Prostate gland (tissue), 2 donors: ENCODE measurements at regions not wholly inside any gene's neighbourhood (a gene's known extent, or its start where the extent isn't known, plus 50 kb on each side); places are given as distances from the start of the nearest gene placed in this dataset.

Experiments
- CTCF ChIP-seq, 4 experiments: fragments of 200-600 bp in 2 of 4; fragments of 450-650 bp in 2 of 4; sonication (generic) in 2 of 4; IDR thresholded peaks; 1 replicate in 3 of 4; 2 replicates in 1 of 4; pipeline ENCODE4 v1.5.1; 2016 to 2019; ENCODE audit warnings: antibody characterized with exemption in 4 of 4, mild to moderate bottlenecking in 2 of 4, moderate library complexity in 2 of 4
- POLR2A ChIP-seq: fragments of 450-650 bp; IDR thresholded peaks from one replicate; pipeline ENCODE4 v1.6.1; 2016; ENCODE audit warnings: antibody characterized with exemption, mild to moderate bottlenecking
- POLR2AphosphoS5 ChIP-seq: sonication (generic); formaldehyde crosslinking; IDR thresholded peaks from one replicate; pipeline ENCODE4 v1.6.1; 2017; ENCODE audit warnings: antibody characterized with exemption

- TF ChIP-seq CTCF (IDR thresholded peaks at IDR 0.05), result no peak
- no peak for TF ChIP-seq POLR2A
- TF ChIP-seq POLR2AphosphoS5, result no peak
These were observed 353.9 kb downstream of the DUSP6 start for GRCh38 chr12:88998421-88998820.
